ENCODE measurements at regions not wholly inside any gene's neighbourhood (a gene's known extent, or its start where the extent isn't known, plus 50 kb on each side); places are given as distances from the start of the nearest gene placed in this dataset.

- peaks cover 5% of the 10 kb centered on the region; the same call in 1 of the 2 replicates for H3K9me3 ChIP-seq (ENCODE audit: control insufficient read depth, insufficient read depth, low read length)
- no peak for TF ChIP-seq EZH2phosphoT487 (IDR thresholded peaks at IDR 0.05; ENCODE audit: borderline replicate concordance, low read length)
- no peaks in the 10 kb centered on the region for H3K9me2 ChIP-seq (replicated peaks; ENCODE audit: control insufficient read depth, low read length)
- H3K4me2 ChIP-seq (ENCODE audit: low read length) = no peak overlapping the region
- no peaks in the 10 kb centered on the region for H3K27me3 ChIP-seq (ENCODE audit: control insufficient read depth, low read length)
- H3K79me2 ChIP-seq (ENCODE audit: control insufficient read depth, low read length) = no peaks in the 10 kb centered on the region
- H3K27ac ChIP-seq (ENCODE audit: low read depth, low read length) = no peak overlapping the region
- no peaks in the 10 kb centered on the region for H3F3A ChIP-seq (ENCODE audit: control insufficient read depth, insufficient read depth)
- H4K20me1 ChIP-seq (ENCODE audit: control insufficient read depth, insufficient read depth, low read depth, low read length) = no peaks in the 10 kb centered on the region
- H3K4me3 ChIP-seq (ENCODE audit: low read length) = no peak overlapping the region
- no peaks in the 10 kb centered on the region for H3K36me3 ChIP-seq (ENCODE audit: control insufficient read depth, low read length)
- no peaks in the 10 kb centered on the region for H3K4me1 ChIP-seq (ENCODE audit: control insufficient read depth, low read length)
These were observed 378.4 kb upstream of the IRX4 start for GRCh38 chr5:2261004-2261703.

GRCh38 chr5:2260211-2261003 lies 377.7 kb upstream of the IRX4 start:
- Histone ChIP-seq H3K9me2 (replicated peaks; ENCODE audit: control insufficient read depth, low read length) (no peaks in the 10 kb centered on the region), H3K4me2 (ENCODE audit: low read length) (no peak overlapping the region), H3K36me3 (ENCODE audit: control insufficient read depth, low read length) (no peaks in the 10 kb centered on the region), H3K79me2 (ENCODE audit: control insufficient read depth, low read length) (no peaks in the 10 kb centered on the region), H3F3A (ENCODE audit: control insufficient read depth, insufficient read depth) (no peaks in the 10 kb centered on the region), H3K4me1 (ENCODE audit: control insufficient read depth, low read length) (no peaks in the 10 kb centered on the region), H3K9me3 (ENCODE audit: control insufficient read depth, insufficient read depth, low read length) (peaks cover 5% of the 10 kb centered on the region; the same call in 1 of the 2 replicates), H3K27me3 (ENCODE audit: control insufficient read depth, low read length) (no peaks in the 10 kb centered on the region), H4K20me1 (ENCODE audit: control insufficient read depth, insufficient read depth, low read depth, low read length) (no peaks in the 10 kb centered on the region), H3K27ac (ENCODE audit: low read depth, low read length) (no peak overlapping the region), H3K4me3 (ENCODE audit: low read length) (no peak overlapping the region)
- no peak for TF ChIP-seq CTCF (IDR thresholded peaks at IDR 0.05; ENCODE audit: low read depth, low read length, poor library complexity, severe bottlenecking)
- no peak for TF ChIP-seq EZH2phosphoT487 (IDR thresholded peaks at IDR 0.05; ENCODE audit: borderline replicate concordance, low read length)

GRCh38 chr5:2259494-2260107 lies 376.9 kb upstream of the IRX4 start:
- TF ChIP-seq EZH2phosphoT487 (IDR thresholded peaks at IDR 0.05; ENCODE audit: borderline replicate concordance, low read length) (no peak), CTCF (IDR thresholded peaks at IDR 0.05; ENCODE audit: low read depth, low read length, poor library complexity, severe bottlenecking) (no peak)
- H3K27ac ChIP-seq (ENCODE audit: low read depth, low read length) = no peak overlapping the region
- H3K4me3 ChIP-seq (ENCODE audit: low read length) = no peak overlapping the region
- no peaks in the 10 kb centered on the region for H3K9me2 ChIP-seq (replicated peaks; ENCODE audit: control insufficient read depth, low read length)
- no peak overlapping the region for H3K4me2 ChIP-seq (ENCODE audit: low read length)
- no peaks in the 10 kb centered on the region for H3K36me3 ChIP-seq (ENCODE audit: control insufficient read depth, low read length)
- no peaks in the 10 kb centered on the region for H3K27me3 ChIP-seq (ENCODE audit: control insufficient read depth, low read length)
- H4K20me1 ChIP-seq (ENCODE audit: control insufficient read depth, insufficient read depth, low read depth, low read length) = no peaks in the 10 kb centered on the region
- no peaks in the 10 kb centered on the region for H3F3A ChIP-seq (ENCODE audit: control insufficient read depth, insufficient read depth)
- H3K79me2 ChIP-seq (ENCODE audit: control insufficient read depth, low read length) = no peaks in the 10 kb centered on the region
- H3K4me1 ChIP-seq (ENCODE audit: control insufficient read depth, low read length) = no peaks in the 10 kb centered on the region
- peaks cover 5% of the 10 kb centered on the region; the same call in 1 of the 2 replicates for H3K9me3 ChIP-seq (ENCODE audit: control insufficient read depth, insufficient read depth, low read length)

Data from DOHH2 (cell line).